ENCODE measurements at regions not wholly inside any gene's neighbourhood (a gene's known extent, or its start where the extent isn't known, plus 50 kb on each side); places are given as distances from the start of the nearest gene placed in this dataset.

DNA sequence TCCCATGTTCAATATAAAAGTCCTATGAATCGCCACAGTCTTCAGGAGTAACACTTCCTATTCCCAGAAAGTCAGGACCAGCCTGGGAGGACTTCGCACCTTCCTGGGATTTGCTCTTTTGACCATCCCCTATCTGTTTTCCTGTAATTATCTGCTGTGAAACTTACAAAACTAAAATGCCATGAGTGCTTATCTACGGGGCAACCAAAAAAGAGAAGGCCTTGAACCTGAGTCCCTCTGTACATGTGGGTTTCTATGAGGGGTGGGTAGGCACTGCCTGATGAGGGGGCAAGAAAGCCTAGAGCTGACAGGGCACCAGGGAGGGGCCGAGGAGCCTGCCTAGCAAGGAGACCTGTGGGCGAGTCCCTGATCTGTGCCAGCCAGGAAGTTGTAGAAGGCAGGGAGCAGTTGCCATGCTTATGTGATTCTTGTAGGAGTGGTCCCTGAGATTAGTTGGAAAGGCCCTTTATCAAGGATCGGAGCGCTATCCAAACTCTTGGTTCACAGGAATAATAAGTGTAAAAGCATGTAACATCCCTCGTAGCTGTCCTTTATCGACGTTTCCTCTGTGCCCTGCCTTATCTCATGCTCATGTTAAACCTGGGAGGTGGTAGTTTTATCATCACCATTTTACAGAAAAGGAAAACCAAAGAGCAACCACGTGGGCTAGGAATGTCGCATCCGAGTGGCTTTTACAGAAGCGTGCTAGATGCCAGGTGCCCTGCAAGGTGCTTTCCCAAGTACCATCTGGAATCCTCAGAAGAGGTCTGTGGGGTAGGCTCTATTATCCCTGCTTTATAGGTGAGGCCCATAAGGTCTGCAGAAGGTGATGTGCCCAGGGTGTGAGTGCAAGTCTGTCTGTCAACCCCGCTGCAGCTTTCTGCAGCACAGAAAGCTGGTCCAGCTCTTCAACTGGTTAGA is 111.8 kb downstream of the B3GNT2 start:
- Histone ChIP-seq H3K27me3 (ENCODE audit: control insufficient read depth, insufficient read depth, low read length) (no peaks in the 10 kb centered on the region), H3K79me2 (ENCODE audit: control insufficient read depth, insufficient read depth, low read length) (no peaks in the 10 kb centered on the region), H3K4me2 (ENCODE audit: extremely low read depth, insufficient read depth, low read length) (no peak overlapping the region), H3K9me3 (ENCODE audit: control insufficient read depth, insufficient read depth, low read depth, low read length) (no peaks in the 10 kb centered on the region), H3K27ac (ENCODE audit: insufficient read depth, low read length) (no peak overlapping the region), H3K9ac (ENCODE audit: insufficient read depth, low read length) (no peak overlapping the region), H3K4me3 (replicated peaks in 1 of 4; ENCODE audit: control extremely low read depth in 1 of 4, insufficient read depth in 1 of 4, low read depth in 3 of 4, low read length in 4 of 4) (no peak overlapping the region), H3K36me3 (ENCODE audit: control insufficient read depth, insufficient read depth, low read length) (no peaks in the 10 kb centered on the region), H2AFZ (ENCODE audit: low read length) (no peak overlapping the region), H3K4me1 (ENCODE audit: control insufficient read depth, extremely low read depth, insufficient read depth, low read length) (no peaks in the 10 kb centered on the region), H4K20me1 (ENCODE audit: control insufficient read depth, extremely low read depth, insufficient read depth, low read length) (no peaks in the 10 kb centered on the region)
- no peak for TF ChIP-seq EZH2 (IDR thresholded peaks at IDR 0.05; ENCODE audit: low read length, missing control alignments)
- no peak for DNase-seq (ENCODE audit: low read depth in 2 of 2)

DNA sequence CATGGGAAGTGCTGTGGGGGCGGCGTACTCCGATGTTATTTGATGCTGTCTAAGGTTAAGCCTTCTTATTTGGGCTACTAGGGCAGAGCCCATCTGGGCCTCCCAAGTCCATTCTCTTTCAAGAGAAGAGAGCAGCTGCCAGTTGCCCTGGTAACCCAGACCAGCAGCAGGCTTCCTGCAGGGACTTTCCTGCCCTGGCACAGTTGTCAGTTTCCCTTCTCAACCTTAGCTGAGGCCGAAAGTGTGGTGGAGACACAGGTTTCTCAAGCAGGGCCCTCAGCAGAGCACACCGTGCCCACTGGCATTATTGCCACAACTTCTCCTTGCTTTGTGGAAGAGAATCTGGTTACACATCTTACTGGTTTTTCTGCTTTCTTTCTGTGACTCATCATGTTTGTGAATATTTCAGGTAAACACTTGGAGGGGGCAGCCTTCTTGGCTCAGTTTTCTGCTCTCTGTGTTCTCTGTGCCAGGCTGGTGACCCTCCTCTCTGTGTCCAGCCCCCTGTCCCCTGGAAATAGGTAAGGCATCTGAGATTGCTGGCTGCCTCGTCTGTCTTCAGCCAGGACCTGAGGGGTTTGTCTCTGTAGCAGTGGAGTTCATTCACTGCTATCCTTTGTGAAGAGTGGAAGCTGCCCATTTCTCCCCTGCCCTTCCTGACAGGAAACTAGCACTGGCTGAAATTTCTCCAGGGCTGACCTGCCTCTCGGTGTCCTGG is 111.0 kb downstream of the B3GNT2 start:
- Histone ChIP-seq H3K9me3 (ENCODE audit: control insufficient read depth, insufficient read depth, low read depth, low read length) (no peaks in the 10 kb centered on the region), H3K4me2 (ENCODE audit: extremely low read depth, insufficient read depth, low read length) (no peak overlapping the region), H3K9ac (ENCODE audit: insufficient read depth, low read length) (no peak overlapping the region), H3K79me2 (ENCODE audit: control insufficient read depth, insufficient read depth, low read length) (no peaks in the 10 kb centered on the region), H3K36me3 (ENCODE audit: control insufficient read depth, insufficient read depth, low read length) (no peaks in the 10 kb centered on the region), H3K27me3 (ENCODE audit: control insufficient read depth, insufficient read depth, low read length) (no peaks in the 10 kb centered on the region), H3K27ac (ENCODE audit: insufficient read depth, low read length) (no peak overlapping the region), H3K4me1 (ENCODE audit: control insufficient read depth, extremely low read depth, insufficient read depth, low read length) (no peaks in the 10 kb centered on the region), H3K4me3 (replicated peaks in 1 of 4; ENCODE audit: control extremely low read depth in 1 of 4, insufficient read depth in 1 of 4, low read depth in 3 of 4, low read length in 4 of 4) (no peak overlapping the region), H2AFZ (ENCODE audit: low read length) (no peak overlapping the region), H4K20me1 (ENCODE audit: control insufficient read depth, extremely low read depth, insufficient read depth, low read length) (no peaks in the 10 kb centered on the region)
- peak in 1 of 2 donors; percentile 32 for DNase-seq (ENCODE audit: low read depth in 2 of 2)
- TF ChIP-seq, protein P1, sequence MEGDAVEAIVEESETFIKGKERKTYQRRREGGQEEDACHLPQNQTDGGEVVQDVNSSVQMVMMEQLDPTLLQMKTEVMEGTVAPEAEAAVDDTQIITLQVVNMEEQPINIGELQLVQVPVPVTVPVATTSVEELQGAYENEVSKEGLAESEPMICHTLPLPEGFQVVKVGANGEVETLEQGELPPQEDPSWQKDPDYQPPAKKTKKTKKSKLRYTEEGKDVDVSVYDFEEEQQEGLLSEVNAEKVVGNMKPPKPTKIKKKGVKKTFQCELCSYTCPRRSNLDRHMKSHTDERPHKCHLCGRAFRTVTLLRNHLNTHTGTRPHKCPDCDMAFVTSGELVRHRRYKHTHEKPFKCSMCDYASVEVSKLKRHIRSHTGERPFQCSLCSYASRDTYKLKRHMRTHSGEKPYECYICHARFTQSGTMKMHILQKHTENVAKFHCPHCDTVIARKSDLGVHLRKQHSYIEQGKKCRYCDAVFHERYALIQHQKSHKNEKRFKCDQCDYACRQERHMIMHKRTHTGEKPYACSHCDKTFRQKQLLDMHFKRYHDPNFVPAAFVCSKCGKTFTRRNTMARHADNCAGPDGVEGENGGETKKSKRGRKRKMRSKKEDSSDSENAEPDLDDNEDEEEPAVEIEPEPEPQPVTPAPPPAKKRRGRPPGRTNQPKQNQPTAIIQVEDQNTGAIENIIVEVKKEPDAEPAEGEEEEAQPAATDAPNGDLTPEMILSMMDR (conservative IDR thresholded peaks at IDR 0.05 in 1 of 2, IDR thresholded peaks at IDR 0.05 in 1 of 2; ENCODE audit: low read depth in 1 of 2, low read length in 2 of 2), result no peak
- TF ChIP-seq EZH2 (IDR thresholded peaks at IDR 0.05; ENCODE audit: low read length, missing control alignments), result no peak

DNA sequence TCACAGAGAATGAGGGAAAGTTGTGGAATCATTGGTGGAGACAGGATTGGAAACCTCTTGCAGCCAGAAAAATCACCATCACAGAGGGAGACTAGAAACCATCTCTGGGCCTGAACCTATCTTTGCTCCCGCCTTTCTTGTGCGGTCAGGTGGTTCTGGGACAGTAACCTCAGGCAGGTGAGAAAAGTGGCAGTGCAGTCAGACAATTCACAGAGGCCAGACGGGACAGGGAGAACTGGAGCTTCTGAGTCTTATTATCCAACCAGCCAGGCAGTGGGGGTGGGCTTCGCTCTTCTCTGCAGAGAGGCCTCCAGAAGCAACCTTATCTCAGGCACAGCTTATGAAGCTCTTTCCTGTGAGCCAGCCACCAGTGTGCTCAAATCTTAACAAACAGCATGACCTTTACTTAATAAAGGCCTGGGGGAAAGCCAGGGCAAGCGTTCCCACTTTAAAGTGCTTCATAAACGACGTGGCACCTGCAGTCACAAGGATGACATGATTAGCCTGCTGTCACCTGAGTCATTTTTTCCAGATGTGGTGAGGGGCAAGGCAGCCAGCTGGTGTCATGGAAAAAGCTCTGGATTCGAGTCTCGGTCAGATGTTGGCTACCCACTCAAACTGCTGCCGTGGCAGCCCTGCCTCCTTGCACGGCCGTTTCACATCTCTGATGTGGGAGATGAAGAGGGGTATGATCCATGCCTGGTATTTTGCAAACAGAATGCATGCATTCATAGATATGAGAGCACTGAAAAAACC is 109.7 kb downstream of the B3GNT2 start:
- Histone ChIP-seq H3K9ac (ENCODE audit: insufficient read depth, low read length) (no peak overlapping the region), H3K4me2 (ENCODE audit: extremely low read depth, insufficient read depth, low read length) (no peak overlapping the region), H3K9me3 (ENCODE audit: control insufficient read depth, insufficient read depth, low read depth, low read length) (no peaks in the 10 kb centered on the region), H3K27ac (ENCODE audit: insufficient read depth, low read length) (no peak overlapping the region), H4K20me1 (ENCODE audit: control insufficient read depth, extremely low read depth, insufficient read depth, low read length) (no peaks in the 10 kb centered on the region), H3K4me1 (ENCODE audit: control insufficient read depth, extremely low read depth, insufficient read depth, low read length) (no peaks in the 10 kb centered on the region), H3K27me3 (ENCODE audit: control insufficient read depth, insufficient read depth, low read length) (no peaks in the 10 kb centered on the region), H2AFZ (ENCODE audit: low read length) (no peak overlapping the region), H3K4me3 (replicated peaks in 1 of 4; ENCODE audit: control extremely low read depth in 1 of 4, insufficient read depth in 1 of 4, low read depth in 3 of 4, low read length in 4 of 4) (no peak overlapping the region), H3K79me2 (ENCODE audit: control insufficient read depth, insufficient read depth, low read length) (no peaks in the 10 kb centered on the region), H3K36me3 (ENCODE audit: control insufficient read depth, insufficient read depth, low read length) (no peaks in the 10 kb centered on the region)
- TF ChIP-seq EZH2 (IDR thresholded peaks at IDR 0.05; ENCODE audit: low read length, missing control alignments), result no peak
- TF ChIP-seq, protein P1 (conservative IDR thresholded peaks at IDR 0.05 in 1 of 2, IDR thresholded peaks at IDR 0.05 in 1 of 2; ENCODE audit: low read depth in 1 of 2, low read length in 2 of 2), result no peak
- no peak for DNase-seq (ENCODE audit: low read depth in 2 of 2)

All from fibroblast of lung (primary cell).